ENCODE measurements at regions not wholly inside any gene's neighbourhood (a gene's known extent, or its start where the extent isn't known, plus 50 kb on each side); places are given as distances from the start of the nearest gene placed in this dataset.

DNA sequence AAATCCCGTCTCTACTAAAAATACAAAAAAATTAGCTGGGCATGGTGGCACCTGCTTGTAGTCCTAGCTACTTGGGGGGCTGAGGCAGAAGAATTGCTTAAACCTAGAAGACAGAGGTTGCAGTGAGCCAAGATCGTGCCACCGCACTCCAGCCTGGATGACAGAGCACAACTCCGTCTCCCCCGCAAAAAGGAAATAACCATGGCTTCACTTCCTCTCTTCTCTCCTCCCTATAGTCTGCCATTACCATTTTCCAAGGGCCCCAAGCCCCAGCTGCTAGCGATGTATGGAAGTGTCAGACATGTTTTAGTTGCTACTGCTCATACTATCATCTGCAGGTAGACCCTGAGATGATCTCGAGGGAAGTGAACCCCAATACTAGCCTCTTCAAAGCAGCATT lies 177.3 kb upstream of the FAM9B start:
- TF ChIP-seq EZH2phosphoT487 (IDR thresholded peaks at IDR 0.05; ENCODE audit: insufficient read depth, low read depth): no peak
- TF ChIP-seq EZH2 (IDR thresholded peaks at IDR 0.05; ENCODE audit: insufficient read depth, poor library complexity, severe bottlenecking): no peak

Measured in GM23248 (cell line).